ENCODE measurements at regions not wholly inside any gene's neighbourhood (a gene's known extent, or its start where the extent isn't known, plus 50 kb on each side); places are given as distances from the start of the nearest gene placed in this dataset.
"Not testable (repeated sequence)": the region's sequence is repeated elsewhere in the genome, so short reads cannot be mapped to it uniquely, and the experiment has no call there.

DNA sequence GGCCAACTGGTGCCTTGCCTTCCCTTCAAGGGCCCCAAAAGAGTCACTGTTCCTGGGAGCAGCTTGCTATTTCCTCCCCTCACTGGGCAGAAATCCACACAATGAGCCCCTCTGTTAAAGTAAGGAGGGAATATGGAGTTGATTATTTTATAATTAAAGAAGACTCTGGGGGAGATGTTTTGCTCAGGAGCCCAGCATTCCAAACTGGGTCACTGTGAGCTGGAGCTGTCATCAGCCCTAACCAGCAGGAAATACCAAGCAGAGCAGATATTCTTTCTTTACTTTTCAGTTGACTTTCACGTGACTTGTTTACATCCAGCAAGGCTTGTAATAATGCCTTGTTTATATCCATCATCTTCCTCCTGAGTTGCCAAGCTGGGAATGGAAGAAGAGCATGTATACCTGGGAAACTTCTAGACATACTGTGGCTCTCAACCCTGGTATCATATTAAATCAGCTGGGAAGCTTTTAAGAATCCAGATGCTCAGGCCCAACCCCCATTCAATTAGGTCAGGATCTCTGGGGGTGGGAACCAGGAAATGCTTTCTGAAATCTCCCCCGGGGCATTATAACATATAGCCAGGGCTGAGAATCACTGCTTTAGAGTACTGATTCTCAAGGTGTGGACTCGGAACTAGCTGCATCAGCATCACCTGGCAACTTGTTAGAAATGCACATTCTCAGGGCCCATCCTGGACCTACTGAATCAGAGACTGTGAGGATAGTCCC, 175.6 kb upstream of the MYLIP start:
- ATAC-seq, result no peak

DNA sequence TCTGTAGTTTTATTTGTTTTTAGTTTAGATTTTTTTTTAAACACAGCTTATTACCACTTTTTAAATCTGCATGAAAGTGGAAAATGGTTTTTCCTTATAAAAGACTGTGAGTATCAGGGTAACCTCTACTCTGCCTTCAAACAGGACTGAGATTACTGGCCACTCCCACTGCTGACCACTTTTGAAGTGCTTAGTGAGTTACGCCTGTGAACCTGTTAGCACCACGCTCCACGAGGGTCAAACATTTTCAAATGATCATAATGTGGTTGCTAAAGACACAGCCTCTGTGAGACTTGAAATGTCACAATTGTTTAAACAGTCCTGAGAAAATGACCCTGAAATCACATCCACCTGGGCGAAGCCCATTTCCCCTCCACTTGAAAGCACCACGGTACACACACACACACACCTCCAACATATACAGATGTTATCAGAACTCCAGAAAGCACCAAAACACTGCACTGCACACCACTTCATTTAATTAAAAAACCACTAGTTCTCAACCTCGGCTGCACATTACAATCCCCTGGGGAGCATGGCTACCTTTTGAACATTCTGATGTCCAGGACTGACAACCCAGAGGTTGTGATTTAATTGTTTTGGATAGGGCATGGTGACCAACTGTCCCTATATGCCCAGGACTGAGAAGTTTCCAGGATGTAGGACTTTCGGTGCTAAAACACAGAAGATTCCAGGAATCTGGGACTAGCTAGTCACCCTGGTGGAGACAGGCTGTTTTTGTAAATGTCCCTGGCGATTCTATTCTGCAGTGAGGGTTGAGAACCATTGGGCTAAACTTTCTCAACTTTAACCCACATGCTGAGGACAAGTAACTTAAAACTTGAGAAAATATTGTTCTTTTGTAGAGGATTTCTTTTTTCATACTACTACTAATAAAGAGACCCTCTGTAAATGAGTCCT, 176.4 kb upstream of the MYLIP start:
- no peak for ATAC-seq

DNA sequence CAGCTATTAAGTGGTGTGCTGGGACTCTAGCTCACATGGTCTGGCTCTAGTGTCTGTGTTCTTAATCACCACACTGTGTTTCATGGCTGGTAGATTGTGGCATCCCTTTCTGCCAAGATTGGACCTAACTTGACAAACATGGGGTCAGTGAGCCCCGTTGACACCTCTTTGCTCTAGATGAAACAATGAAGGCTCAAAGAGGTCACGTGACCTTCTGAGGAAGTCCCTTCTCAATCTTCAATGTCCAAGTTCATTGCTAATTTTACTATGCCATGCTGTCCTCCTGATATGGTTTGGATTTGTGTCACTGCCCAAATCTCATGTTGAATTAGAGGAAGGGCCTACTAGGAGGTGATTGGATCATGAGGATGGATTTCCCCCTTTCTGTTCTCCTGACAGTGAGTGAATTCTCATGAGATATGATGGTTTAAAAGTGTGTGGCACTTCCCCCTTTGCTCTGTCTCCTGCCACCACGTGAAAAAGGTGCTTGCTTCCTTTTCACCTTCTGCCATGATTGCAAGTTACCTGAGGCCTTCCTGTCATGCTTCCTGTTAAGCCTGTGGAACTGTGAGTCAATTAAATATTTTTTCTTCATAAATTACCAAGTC, 177.8 kb upstream of the MYLIP start:
- no peak for ATAC-seq

DNA sequence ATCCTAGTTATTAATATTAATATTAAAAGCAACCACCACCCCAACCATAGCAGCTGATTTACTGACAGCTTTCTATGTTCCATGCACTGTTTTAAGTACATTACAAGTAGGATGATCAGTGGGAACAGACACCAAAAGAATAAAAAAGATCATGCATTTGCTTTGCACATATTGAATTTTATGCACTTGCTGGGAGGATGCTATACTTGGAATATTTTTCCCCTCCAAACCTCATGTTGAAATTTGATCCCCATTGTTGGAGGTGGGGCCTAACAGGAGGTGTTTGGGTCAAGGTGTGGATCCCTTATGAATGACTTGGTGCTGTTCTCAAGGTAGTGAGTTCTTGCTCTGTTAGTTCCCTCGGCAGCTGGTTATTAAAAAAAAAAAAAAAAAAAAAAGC, 178.9 kb upstream of the MYLIP start:
- ATAC-seq, result no peak

DNA sequence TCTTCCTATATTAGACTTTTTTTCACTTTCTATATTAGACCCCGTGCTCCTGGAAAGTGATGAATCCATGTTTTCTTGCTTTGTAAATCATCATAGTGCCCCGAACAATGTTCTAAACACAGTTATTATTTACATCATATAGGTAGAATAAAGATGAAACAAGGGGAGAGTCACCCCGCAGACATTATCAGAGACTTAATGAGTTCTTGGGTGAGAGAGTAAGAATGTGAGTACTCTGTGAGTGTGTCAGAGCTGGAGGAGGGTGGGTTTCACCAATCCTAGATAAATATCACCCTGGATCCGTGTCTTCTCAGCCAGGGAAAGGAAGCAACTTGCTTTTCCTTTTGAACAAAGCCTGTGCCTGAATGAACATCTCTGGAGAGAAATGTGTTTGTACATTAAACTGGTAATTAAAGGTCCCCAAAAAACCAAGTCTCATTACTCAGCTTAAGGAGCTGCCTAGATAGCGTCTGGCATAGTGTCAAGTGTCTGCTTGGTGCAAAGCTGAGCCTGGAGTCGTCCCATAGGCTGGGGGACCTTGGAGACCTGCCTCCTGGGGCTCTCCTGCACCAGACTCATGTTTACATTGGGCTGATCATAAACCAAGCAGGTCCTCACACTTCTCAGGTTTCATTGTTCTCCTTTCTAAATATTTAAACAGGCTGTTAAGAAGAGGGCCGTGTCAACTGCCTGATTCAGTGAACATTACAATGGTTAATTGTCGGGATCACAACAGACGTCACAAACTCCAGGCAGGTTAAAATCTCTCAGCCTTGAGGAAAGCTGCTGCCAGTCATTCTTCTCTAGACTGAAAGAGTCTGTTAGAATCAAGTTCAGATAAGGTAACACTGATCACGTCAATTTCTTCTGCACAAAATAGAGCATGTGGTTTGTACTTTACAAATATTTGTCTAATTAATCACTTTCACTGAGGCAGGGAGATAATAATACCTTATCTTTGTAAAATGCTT, 179.7 kb upstream of the MYLIP start:
- ATAC-seq, result peak; percentile 39

DNA sequence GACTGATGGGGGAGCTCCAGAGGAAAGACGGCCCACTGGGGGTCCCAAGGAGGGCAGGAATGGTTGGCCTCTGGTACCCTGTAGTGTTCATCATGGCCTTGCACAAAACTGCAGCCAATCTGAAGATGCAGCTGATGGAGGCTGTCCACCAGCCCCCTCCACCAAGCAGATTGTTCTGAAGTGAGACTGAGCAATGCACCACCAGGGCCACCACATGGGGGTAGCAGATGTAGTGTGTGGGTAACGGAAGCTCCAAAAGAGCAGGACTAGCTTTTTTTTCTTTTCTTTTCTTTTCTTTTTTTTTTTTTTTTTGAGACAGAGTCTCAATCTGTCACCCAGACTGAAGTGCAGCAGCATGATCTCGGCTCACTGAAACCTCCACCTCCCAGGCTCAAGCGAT, 181.0 kb upstream of the MYLIP start:
- ATAC-seq, result no peak

DNA sequence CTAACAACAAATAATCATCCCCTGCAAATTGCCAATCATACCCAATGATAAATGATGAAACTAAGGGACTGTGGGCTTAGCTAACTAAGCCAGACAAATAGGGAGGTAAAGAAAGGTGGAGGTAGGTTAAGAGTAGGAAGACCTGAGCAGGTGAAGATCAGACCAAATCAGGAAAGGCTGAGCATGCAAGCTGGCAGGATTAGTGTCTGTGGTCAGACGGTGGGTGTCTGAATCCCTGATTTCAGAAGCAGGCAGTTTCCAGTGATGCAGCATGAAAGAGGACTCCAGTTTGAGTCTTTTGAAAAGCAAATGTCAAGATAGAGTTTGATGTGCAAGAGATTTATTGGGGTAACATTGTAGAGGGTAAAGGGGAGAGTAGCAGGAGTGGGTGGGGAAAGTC, 181.4 kb upstream of the MYLIP start:
- ATAC-seq, result no peak

DNA sequence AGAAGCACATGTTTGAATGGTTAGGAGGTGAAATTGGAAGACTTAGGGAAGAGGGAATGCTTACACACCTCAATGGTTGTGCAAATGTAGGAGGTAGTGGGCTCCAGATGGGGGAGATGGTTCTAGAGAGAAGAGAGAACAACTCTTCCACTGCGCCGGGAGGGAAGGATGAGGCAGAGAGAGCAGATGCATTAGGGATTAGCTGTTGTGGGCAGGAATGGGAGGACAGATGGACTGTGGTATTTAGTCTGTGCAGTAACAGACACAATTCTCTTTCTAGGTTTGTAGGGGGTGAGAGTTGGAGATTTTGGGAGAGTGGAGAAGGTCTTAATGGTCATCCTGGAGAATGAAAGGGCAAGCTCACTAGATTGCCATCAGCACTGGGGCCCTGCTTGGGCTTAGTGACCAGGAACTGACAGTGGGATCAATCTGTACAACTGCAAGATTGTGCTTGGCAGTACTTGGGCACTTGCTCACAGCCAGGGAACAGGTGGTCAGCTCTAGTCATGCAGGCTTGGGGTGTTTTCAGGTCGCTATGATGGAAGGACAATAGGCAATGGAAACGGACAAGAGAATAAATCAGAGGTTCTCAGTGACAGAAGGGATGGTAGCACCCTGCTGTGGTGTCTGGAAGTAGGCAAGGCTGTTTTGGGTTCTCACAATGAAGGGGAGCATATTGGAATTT, 182.0 kb upstream of the MYLIP start:
- ATAC-seq, result no peak

DNA sequence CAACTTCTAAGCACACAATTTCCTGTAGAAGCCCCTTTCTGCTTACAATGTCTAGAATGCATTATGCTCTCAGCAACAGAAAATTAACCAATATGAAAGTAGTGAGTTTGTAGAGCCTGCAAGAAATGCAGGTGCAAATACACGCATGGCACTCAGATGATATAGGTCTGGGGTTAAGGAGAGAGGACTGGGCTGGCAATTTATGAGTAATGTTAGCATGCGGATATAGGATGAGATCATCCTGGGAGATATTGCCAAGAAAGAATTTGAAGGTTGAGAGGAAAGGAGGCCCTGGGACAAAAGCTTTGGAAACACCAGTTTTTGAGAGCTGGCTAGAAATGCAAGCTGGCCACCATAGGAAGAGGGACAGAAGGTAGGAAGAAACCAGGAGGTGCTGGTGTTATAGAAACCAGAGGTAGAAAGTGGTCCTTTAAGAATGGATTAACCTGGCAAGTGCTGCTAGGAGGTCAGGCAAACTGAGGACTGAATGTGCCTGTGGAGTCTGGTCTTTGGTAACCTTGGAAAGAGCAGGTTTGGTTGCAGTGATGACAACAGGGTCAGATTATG, 183.2 kb upstream of the MYLIP start:
- peak; percentile 75 for ATAC-seq

DNA sequence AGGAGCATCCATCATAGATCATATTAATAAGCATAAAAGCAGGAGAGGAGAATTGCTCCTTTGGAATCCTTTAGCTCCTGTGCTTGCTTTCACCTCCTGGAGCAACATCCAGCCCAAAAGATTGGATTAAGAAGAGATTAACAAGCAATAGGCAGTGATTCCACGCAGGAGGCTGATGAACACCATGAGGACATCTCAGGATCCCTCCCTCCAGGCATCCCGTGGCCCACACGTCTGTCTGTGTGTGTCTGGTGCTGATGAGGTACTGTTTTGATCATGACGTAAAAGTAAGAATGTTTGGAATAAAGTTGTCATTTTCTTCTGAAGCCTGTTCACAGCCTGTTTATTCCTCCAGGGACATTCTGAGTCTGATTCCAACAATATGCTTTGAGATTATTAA, 185.5 kb upstream of the MYLIP start:
- no peak for ATAC-seq

DNA sequence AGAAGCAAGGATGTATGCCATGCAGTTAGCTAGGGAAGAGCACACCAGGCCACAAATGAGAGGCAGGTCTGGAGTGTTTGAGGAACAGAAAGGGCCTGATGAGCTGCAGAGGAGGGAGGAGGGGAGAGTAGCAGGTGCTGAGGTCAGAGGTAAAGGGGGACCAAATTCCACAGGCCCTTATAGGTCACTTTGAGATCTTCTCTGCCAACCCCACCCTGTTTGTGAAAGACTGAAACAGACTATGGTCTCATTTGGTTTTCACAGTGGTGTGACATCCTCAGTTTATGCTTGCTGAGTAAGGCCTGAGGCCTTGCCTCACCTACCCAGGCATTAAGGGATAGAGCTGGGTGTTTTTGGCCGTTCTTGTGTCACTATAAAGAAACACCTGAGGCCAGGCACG, 187.7 kb upstream of the MYLIP start:
- no peak for ATAC-seq

DNA sequence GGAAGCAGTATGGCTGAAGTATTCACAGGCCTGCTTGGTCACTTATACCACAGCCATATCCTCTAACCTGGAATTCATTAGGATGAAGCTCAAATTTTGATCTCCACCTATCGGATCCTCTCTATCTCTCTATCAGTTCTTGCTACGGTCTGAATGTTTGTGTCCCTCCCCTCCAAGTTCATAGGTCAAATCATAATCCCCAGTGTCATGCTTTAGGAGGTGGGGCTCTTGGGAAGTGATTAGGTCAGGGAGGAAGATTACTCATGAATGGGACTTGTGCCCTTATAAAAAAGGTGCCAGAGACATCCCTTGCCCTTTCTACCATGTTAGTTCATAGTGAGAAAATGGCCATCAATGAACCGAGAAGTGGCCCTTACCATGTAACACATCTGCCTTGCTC, 190.8 kb upstream of the MYLIP start:
- ATAC-seq, result no peak

DNA sequence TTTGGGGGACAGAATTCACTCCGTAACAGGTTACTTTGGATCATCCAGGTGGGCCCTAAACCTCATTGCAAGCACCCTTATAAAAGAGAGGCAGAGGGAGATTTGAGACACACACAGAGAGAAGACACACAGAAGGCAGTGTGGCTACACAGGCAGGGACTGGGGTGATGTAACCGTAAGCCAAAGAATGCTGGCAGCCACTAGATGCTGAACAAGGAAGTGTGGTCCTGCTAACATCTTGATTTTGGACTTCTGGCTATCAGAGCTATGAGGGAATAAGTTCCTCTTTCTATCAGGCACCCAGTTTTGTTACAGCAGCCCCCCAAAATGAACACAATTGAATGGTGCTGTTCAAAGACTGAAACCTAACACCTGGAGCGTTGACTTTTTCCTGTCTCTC, 191.3 kb upstream of the MYLIP start:
- ATAC-seq, result no peak

DNA sequence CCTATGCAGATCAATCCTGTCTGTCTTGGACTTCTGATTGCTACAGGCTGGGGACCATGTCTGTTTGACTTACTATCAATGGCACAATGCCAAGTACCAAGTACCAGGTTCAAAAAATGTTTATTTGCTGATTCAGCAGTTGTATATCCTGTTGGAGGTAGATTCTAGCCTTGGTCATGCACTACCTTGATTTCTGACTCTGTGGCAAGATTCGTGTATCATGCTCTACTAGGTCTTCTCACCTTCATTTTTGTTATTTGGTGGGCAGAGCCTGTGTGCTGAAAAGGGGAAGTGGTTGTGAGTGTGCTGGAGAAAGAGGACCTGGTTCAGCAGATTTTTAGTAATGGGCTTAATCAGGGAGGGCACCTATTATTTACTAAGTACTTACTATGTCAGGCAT, 192.4 kb upstream of the MYLIP start:
- no peak for ATAC-seq

DNA sequence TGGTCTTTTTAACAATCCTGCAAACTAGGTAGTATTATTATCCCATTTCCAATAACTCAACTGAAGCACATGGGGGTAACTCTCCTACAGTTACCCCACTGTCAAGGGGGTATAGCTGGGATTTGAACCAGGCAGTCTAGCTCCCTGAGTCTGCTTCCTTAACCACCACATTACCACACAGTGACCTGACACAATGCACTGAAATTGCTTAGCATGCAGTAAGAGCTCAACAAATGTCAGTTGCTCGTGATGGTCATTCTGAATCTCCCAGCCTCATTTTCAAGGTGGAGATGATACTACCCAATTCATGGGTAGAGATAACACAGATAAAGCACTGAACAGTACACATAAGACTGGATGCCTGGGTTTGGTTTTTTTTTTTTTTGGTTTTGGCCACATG, 193.2 kb upstream of the MYLIP start:
- no peak for ATAC-seq

DNA sequence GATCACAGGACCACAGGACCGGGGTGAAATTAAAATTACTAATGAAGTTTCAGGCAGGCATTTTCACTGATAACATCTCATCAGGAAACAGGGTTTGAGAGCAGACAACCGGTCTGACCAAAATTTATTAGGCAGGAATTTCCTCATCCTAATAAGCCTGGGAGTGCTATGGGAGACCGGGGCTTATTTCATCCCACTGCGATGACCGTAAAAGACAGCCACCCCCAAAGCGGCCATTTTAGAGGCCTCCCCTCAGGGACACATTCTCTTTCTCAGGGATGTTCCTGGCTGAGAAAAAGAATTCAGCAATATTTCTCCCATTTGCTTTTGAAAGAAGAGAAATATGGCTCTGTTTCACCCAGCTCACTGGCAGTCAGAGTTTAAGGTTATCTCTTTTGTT, 197.2 kb upstream of the MYLIP start:
- not testable (repeated sequence) for ATAC-seq

DNA sequence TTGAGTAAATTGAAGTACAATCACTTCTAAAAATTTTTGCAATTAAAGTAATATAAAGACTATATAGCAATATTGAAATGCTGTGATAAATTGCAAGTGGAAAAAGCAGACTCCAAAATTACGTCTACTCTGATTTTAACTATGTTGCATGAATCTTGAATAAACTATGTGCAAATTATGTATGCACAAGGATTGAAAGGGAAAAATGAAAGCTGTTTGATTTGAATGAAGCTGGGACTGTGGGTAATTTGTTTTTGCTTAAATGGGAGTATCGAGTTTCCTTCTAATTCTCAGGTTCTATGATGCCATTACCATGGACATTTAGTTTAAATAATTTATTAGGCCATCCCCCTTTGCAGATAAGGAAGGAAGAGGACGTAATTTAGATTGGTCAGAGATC, 198.7 kb upstream of the MYLIP start:
- no peak for ATAC-seq

DNA sequence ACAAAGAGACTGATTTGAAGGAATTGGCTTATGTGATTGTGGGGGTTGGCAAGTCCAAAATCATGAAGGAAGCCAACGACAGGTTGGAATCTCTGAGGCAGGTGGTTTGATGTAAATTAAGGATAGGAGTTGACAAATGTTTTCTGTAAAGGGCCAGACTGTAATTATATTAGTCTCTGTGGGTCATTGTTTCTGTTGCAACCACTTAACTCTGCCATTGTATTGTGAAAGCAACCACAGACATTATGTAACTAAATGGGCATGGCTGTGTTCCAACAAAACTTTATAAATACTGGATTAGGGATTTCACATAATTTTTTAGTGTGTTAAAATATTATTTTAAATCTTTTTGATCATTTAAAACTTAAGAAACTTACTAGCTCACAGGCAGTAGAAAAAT, 199.2 kb upstream of the MYLIP start:
- ATAC-seq, result no peak

DNA sequence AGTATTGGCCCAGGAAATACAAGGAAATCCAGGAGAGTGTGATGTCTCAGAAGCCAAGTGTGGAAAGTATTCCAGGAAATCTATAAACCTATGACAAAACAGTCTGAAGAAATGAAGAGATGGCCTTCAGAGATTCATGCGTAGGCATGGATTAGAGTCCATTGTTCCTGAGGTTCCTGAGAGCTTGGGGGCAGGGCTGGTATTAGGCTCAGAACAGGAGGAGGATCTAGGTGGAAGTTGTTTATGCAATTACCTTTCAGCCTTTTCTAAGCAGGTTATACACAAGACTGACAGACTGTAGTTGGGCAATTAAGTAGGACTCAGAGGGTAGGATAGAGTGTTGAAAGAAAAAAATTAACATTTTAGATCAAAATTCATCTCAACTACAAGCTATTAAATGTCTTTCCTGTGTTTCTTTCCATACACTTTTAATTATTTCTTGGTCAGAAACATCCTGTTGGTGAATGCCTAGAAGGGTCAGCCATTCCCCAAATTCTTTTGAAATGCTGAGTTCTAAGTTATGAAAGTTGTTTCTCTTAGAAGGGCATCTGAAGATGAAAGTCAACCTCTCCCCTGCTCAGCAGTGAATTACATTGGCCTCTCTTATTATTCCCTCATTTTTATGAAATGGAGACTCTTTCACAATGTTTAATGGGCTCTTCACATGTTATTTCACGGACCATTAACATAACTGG, 201.2 kb upstream of the MYLIP start:
- peak; percentile 94 for ATAC-seq

DNA sequence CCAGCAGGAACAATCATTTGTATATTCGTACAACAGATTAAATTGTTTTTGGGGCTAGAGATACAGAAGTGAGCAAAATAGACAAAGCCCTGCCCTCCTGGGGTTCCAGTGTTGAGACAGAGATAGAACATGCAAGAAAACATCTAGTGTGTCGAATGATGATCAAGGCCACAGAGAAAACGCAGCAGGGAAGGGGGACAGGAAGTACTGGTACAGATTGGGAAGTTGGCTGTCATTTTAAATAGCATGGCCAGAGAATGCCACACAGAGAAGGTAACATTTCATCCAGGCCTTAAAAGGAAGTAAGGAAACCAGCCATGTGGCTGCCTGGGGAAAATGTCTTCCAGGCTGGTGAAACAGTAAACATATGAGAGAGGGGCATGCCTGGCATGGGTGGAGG, 202.6 kb upstream of the MYLIP start:
- no peak for ATAC-seq

DNA sequence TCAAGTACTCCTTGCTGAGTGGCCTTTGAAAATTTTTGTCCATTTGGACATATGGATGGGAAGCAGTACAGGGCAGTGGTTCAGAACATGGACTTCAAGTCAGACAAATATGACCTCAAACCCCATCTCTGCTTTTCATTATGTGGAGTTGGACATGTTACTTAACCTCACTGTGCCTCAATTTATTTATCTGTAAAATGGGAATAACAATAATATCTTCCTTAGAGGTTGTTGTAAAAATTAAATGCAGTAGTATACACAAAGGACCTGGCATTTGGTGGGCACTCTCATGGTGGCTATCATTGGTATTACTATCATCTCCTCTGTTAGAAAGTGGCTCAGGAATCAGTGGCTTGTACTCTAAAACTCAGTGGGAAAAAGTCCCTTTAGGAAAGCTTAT, 204.0 kb upstream of the MYLIP start:
- no peak for ATAC-seq

Data from esophagus mucosa (tissue), 1 donor.